ENCODE measurements at regions not wholly inside any gene's neighbourhood (a gene's known extent, or its start where the extent isn't known, plus 50 kb on each side); places are given as distances from the start of the nearest gene placed in this dataset.
A peak's percentile ranks its signal among the peaks of the same experiment; 100 is the strongest.

DNA sequence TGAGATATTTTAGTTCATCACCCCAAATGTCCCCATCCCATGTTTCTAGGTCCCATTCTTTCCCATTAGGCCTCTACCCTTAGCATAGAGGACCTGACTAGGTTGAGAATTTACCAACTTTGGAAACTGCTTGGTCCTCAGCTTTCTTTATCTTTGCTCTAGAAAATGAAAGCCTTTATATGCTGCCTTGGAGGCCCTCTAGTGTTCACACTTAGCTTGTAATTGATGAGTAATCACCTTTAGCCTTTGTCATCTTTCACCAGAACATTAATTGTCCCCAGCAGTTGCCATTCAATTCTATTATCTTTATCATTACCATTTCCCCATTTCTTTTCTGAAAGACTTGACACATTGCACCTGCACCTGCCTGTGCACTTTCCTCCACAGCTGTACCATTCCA is 589.2 kb upstream of the NR3C2 start:
- H3K36me3 ChIP-seq, result no peaks in the 10 kb centered on the region
- H3K4me3 ChIP-seq, result no peak overlapping the region
- DNase-seq (no peak), ATAC-seq (peak; percentile 48 to 66)
- no peaks in the 10 kb centered on the region for H3K27me3 ChIP-seq (ENCODE audit: low read depth)
- no peak overlapping the region for H3K27ac ChIP-seq
- no peaks in the 10 kb centered on the region for H3K9me3 ChIP-seq
- H3K4me1 ChIP-seq, result no peaks in the 10 kb centered on the region
- TF ChIP-seq, protein P1, sequence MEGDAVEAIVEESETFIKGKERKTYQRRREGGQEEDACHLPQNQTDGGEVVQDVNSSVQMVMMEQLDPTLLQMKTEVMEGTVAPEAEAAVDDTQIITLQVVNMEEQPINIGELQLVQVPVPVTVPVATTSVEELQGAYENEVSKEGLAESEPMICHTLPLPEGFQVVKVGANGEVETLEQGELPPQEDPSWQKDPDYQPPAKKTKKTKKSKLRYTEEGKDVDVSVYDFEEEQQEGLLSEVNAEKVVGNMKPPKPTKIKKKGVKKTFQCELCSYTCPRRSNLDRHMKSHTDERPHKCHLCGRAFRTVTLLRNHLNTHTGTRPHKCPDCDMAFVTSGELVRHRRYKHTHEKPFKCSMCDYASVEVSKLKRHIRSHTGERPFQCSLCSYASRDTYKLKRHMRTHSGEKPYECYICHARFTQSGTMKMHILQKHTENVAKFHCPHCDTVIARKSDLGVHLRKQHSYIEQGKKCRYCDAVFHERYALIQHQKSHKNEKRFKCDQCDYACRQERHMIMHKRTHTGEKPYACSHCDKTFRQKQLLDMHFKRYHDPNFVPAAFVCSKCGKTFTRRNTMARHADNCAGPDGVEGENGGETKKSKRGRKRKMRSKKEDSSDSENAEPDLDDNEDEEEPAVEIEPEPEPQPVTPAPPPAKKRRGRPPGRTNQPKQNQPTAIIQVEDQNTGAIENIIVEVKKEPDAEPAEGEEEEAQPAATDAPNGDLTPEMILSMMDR (IDR thresholded peaks at IDR 0.05), result peak; percentile 18
- intact Hi-C loops (cut with DNase I), result no loop called here

DNA sequence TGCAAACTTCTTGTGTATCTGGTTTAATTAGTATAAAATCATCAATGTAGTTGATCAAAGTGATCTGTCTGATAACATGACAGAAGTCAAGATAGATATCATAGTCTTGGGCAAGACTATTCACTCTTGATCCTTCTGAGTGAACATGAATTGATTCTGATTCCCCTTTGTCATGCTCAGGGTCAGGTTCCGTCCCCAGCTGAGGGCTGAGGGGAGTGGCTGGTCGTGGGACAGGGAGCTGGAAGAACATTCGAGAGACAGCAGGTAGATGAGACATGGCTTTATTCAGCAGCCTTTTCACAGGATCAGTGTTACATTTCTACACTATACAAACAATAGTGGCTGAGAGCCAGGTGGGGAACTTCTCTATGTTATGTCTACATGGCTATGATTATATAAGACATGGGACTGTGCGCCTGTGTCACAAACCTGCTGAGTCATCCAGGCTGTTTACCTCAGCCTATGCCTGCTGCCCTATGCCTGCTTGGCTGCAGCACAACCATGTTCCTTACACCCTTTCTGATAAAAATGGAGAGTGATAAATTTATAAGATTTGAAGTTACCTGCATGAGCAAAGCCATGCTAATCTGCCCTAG is 586.9 kb upstream of the NR3C2 start:
- no peaks in the 10 kb centered on the region for H3K36me3 ChIP-seq
- DNase-seq (no peak), ATAC-seq (no peak)
- no peak overlapping the region for H3K27ac ChIP-seq
- no peaks in the 10 kb centered on the region for H3K9me3 ChIP-seq
- H3K27me3 ChIP-seq (ENCODE audit: low read depth), result no peaks in the 10 kb centered on the region
- TF ChIP-seq, protein P1 (IDR thresholded peaks at IDR 0.05), result no peak
- intact Hi-C loops (cut with DNase I), result no loop called here
- H3K4me1 ChIP-seq, result no peaks in the 10 kb centered on the region
- no peak overlapping the region for H3K4me3 ChIP-seq

DNA sequence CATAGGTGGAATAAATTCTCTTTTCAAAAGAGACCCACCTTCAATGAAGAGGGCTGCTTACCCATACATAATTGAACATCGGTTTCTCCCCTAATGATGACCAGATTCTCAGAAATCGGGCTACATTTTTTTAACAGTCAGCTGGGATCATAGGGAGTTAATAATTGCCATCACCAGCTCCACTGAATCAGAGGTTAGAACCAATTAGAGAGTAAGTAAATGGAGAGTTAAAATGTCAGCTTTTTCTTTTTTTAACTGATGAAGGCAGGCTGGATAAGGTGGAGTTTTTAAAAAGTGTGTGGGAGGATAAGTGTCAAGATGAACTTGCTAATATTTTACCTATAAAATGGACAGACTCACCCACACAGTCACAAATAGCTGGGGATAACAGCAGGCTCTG is 584.5 kb upstream of the NR3C2 start:
- no peak for DNase-seq
- Histone ChIP-seq H3K4me1 (no peaks in the 10 kb centered on the region), H3K27me3 (ENCODE audit: low read depth) (no peaks in the 10 kb centered on the region), H3K27ac (no peak overlapping the region), H3K36me3 (no peaks in the 10 kb centered on the region), H3K9me3 (no peaks in the 10 kb centered on the region), H3K4me3 (no peak overlapping the region)
- ATAC-seq, result no peak
- TF ChIP-seq, protein P1 (IDR thresholded peaks at IDR 0.05), result no peak
- intact Hi-C loops (cut with DNase I), result no loop called here

DNA sequence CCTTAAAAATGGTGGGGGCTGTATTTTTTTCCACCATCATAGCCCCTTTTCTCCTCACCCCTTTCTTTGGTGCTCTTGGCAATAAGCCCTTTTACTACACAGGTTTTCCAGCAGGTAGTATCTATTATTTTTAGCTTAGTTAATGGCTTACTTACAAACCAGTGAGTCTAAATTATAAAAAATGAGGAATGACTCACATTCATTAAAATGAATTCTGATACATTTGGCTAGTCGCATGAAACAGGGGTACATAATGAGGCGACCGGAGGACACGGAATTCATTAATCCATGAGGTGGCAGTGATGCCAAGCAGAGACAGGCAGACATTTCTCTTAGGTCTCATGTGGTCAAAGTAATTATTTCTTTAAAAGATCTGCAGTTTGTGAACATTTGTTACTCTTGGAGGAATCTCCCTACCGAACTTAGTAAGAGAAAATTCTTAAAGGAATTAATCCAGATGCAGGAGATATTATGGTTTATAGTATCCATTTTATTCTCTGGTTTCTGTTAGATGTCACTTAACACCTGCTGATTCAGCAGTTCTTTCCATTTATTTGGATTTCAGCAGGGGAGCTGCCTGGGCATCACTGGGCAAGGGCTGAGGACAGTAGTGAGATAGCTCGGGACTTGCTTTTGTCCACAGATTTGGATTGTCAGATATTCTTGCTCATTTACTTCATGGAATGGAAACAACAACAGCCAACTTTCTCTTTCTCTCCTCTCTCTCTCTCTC is 575.0 kb upstream of the NR3C2 start:
- no peaks in the 10 kb centered on the region for H3K27me3 ChIP-seq (ENCODE audit: low read depth)
- H3K4me1 ChIP-seq, result no peaks in the 10 kb centered on the region
- ATAC-seq (no peak), DNase-seq (no peak)
- H3K27ac ChIP-seq, result no peak overlapping the region
- H3K36me3 ChIP-seq, result no peaks in the 10 kb centered on the region
- no peak overlapping the region for H3K4me3 ChIP-seq
- intact Hi-C loops (cut with DNase I), result no loop called here
- peaks cover 2% of the 10 kb centered on the region for H3K9me3 ChIP-seq
- TF ChIP-seq, protein P1 (IDR thresholded peaks at IDR 0.05), result no peak

DNA sequence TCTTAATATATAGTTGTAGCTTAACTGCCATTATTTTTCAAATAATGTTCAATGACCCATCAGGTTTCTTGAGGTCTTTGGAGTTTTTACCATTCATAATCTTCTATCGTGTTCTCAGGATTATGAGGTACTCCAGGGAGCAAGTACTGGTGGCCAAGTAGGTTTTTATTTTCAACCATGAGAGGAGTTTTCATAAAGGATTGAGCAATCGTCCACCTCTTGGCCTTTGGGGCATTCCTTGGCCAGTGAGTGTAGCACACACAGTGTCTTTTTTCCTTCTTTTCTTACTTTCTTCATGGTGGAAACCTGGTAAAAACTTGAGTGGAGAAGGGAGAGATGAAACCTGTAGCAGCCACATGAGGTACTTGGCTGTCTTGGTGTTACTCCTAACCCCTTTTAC is 567.0 kb upstream of the NR3C2 start:
- H3K27me3 ChIP-seq (ENCODE audit: low read depth), result no peaks in the 10 kb centered on the region
- H3K36me3 ChIP-seq, result no peaks in the 10 kb centered on the region
- intact Hi-C loops (cut with DNase I), result no loop called here
- H3K4me1 ChIP-seq, result no peaks in the 10 kb centered on the region
- peak; percentile 15 to 53 for ATAC-seq
- TF ChIP-seq, protein P1 (IDR thresholded peaks at IDR 0.05), result no peak
- H3K27ac ChIP-seq, result no peak overlapping the region
- no peak overlapping the region for H3K4me3 ChIP-seq
- no peak for DNase-seq
- H3K9me3 ChIP-seq, result peaks cover 2% of the 10 kb centered on the region
